PC-9 (cell line): ENCODE measurements at regions not wholly inside any gene's neighbourhood (a gene's known extent, or its start where the extent isn't known, plus 50 kb on each side); places are given as distances from the start of the nearest gene placed in this dataset.

Experiments used
- BruUV-seq: library from RNA; stranded (reverse); fragments of 400-500 nt; replicated peaks from 2 replicates; lab custom pipeline; 2021; lab: Mats Ljungman, UMichigan
- CTCF ChIA-PET: fragments of 300-600 bp; sonication (Branson Sonifier 250); formaldehyde crosslinking; loops from one replicate; lab custom pipeline; 2022; ENCODE audit warnings: antibody characterized with exemption; lab: Charles Lee
- POLR2A ChIA-PET: fragments of 300-600 bp; sonication (Branson Sonifier 250); formaldehyde crosslinking; loops from one replicate; lab custom pipeline; 2022; ENCODE audit warnings: antibody characterized with exemption; ENCODE audit not compliant: unreplicated experiment; lab: Charles Lee
- DNase-seq, 2 experiments: peaks; one replicate each; pipeline versions ENCODE4 v3.0.0 to v3.0.0-alpha.2; 2015 to 2022; ENCODE audit warnings: mixed read lengths in 1 of 2
- H2AFZ ChIP-seq: fragments of 200-600 bp; sonication (generic); 2 replicates; pipeline ENCODE4 v1.8.1; 2017; ENCODE audit warnings: antibody characterized with exemption
- H3F3A ChIP-seq: fragments of 200-600 bp; sonication (generic); 2 replicates; pipeline ENCODE4 v1.8.1; 2017; ENCODE audit warnings: antibody characterized with exemption, mild to moderate bottlenecking, low read depth; ENCODE audit not compliant: insufficient read depth
- H3K27ac ChIP-seq: fragments of 200-600 bp; sonication (generic); 2 replicates; pipeline ENCODE4 v1.6.1; 2016; ENCODE audit warnings: mixed run types
- H3K27me3 ChIP-seq: fragments of 200-600 bp; sonication (generic); 2 replicates; pipeline ENCODE4 v1.6.1; 2016; ENCODE audit warnings: low read depth, mixed run types; ENCODE audit not compliant: insufficient read depth
- H3K36me3 ChIP-seq: fragments of 200-600 bp; sonication (generic); 2 replicates; pipeline ENCODE4 v1.6.1; 2016; ENCODE audit warnings: low read depth, mixed run types
- H3K4me1 ChIP-seq: fragments of 200-600 bp; sonication (generic); replicated peaks from 2 replicates; pipeline ENCODE4 v1.6.1; 2016; ENCODE audit warnings: mixed run types; ENCODE audit not compliant: insufficient read depth
- H3K4me2 ChIP-seq: fragments of 200-600 bp; sonication (generic); 2 replicates; pipeline ENCODE4 v1.6.1; 2017; ENCODE audit warnings: mixed run types
- H3K4me3 ChIP-seq: fragments of 200-600 bp; sonication (generic); 2 replicates; pipeline ENCODE4 v1.6.1; 2016; ENCODE audit warnings: mixed run types
- H3K79me2 ChIP-seq: fragments of 200-600 bp; sonication (generic); 2 replicates; pipeline ENCODE4 v1.6.1; 2017; ENCODE audit warnings: low read depth, mixed run types
- H3K9me2 ChIP-seq: fragments of 200-600 bp; sonication (generic); 2 replicates; pipeline ENCODE4 v1.8.1; 2017; ENCODE audit warnings: mild to moderate bottlenecking; ENCODE audit not compliant: insufficient read depth
- H3K9me3 ChIP-seq: fragments of 200-600 bp; sonication (generic); 2 replicates; pipeline ENCODE4 v1.8.1; 2016; ENCODE audit warnings: low read depth; ENCODE audit not compliant: insufficient read depth
- H4K20me1 ChIP-seq: fragments of 200-600 bp; sonication (generic); 2 replicates; pipeline ENCODE4 v1.8.1; 2017; ENCODE audit not compliant: insufficient read depth
- CTCF ChIP-seq: fragments of 200-600 bp; sonication (generic); conservative IDR thresholded peaks from 2 replicates; pipeline ENCODE4 v1.6.1; 2017; ENCODE audit warnings: mixed run types, antibody characterized with exemption, mild to moderate bottlenecking, moderate library complexity
- EZH2 ChIP-seq: fragments of 200-600 bp; sonication (generic); IDR thresholded peaks from 2 replicates; pipeline ENCODE4 v1.8.0; 2017; ENCODE audit warnings: antibody characterized with exemption, low read depth
- intact Hi-C: fragments of 100-400 bp; cut with micrococcal nuclease; formaldehyde crosslinking; loops from one replicate; pipeline ENCODE4 v1.10.0; 2022; ENCODE audit not compliant: unreplicated experiment

DNA sequence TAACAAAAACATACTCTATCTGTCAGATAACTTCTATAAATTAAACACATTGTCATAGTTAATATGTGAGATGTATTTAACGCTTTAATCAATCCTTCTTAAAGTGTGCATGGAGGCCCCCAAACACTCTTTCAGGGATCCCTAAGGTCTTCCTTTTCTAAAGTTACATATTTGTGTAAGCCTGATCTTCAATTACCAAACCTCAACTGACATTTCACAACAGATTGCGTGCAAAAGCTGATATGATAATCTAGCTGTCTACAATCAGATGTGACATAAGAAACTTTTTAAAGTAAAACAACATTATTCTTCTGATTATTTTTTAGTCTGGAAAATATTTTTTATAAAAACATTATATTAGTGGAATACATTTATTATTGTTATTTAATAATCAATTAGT, 1850.4 kb downstream of the OLFM4 start:
- Histone ChIP-seq H3K36me3 (no peaks in the 10 kb centered on the region), H3K9me3 (peaks cover 3% of the 10 kb centered on the region; the same call in 1 of the 2 replicates), H3K27me3 (no peaks in the 10 kb centered on the region), H3K4me1 (no peaks in the 10 kb centered on the region), H4K20me1 (no peaks in the 10 kb centered on the region), H2AFZ (no peak overlapping the region), H3K27ac (no peak overlapping the region), H3K4me3 (no peak overlapping the region), H3K9me2 (no peaks in the 10 kb centered on the region), H3K79me2 (no peaks in the 10 kb centered on the region), H3K4me2 (no peak overlapping the region), H3F3A (no peaks in the 10 kb centered on the region)
- ChIA-PET POLR2A (no interaction called here), CTCF (no interaction called here)
- DNase-seq, result no peak
- no TSS peak for BruUV-seq
- intact Hi-C loops, result no loop called here
- no peak for TF ChIP-seq EZH2
- no peak for TF ChIP-seq CTCF

- H3K4me2 ChIP-seq, result no peak overlapping the region
- H3K27me3 ChIP-seq, result no peaks in the 10 kb centered on the region
- H2AFZ ChIP-seq, result no peak overlapping the region
- H4K20me1 ChIP-seq, result no peaks in the 10 kb centered on the region
- H3K4me1 ChIP-seq, result no peaks in the 10 kb centered on the region
- no peaks in the 10 kb centered on the region for H3K79me2 ChIP-seq
- no peak overlapping the region for H3K4me3 ChIP-seq
- H3K36me3 ChIP-seq, result no peaks in the 10 kb centered on the region
- H3K9me3 ChIP-seq, result peaks cover 3% of the 10 kb centered on the region; the same call in 1 of the 2 replicates
- BruUV-seq, result no TSS peak
- no peaks in the 10 kb centered on the region for H3F3A ChIP-seq
- intact Hi-C loops, result no loop called here
- H3K27ac ChIP-seq, result no peak overlapping the region
- no peaks in the 10 kb centered on the region for H3K9me2 ChIP-seq
- ChIA-PET POLR2A (no interaction called here), CTCF (no interaction called here)
- DNase-seq, result no peak
- TF ChIP-seq EZH2 (no peak), CTCF (no peak)
These were observed 1856.1 kb downstream of the OLFM4 start for GRCh38 chr13:54884682-54885081.

DNA sequence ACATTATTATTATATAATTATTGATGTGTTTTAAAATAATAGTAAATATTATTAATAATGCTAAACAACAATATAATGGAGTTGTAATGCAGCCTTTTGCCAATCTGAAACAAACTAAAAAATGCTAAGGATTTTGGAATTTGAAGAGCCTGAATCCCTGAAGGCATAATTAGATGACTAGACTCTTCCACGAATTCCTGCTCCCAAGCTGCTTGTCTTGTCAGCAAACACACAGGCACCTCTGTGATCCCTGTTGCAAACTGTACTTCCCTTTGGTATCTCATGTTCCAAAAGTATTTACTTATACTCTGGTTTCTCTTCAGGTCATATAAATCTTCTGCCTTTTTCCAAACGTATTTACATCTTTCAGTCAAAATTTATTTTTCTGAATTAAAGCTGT, 1862.4 kb downstream of the OLFM4 start:
- H3K4me3 ChIP-seq, result no peak overlapping the region
- no peak for TF ChIP-seq EZH2
- TF ChIP-seq CTCF, result no peak
- DNase-seq, result no peak
- ChIA-PET CTCF (no interaction called here), POLR2A (no interaction called here)
- H3F3A ChIP-seq, result no peaks in the 10 kb centered on the region
- H4K20me1 ChIP-seq, result no peaks in the 10 kb centered on the region
- H2AFZ ChIP-seq, result no peak overlapping the region
- no peaks in the 10 kb centered on the region for H3K27me3 ChIP-seq
- no peaks in the 10 kb centered on the region for H3K4me1 ChIP-seq
- BruUV-seq, result no TSS peak
- H3K9me2 ChIP-seq, result no peaks in the 10 kb centered on the region
- H3K4me2 ChIP-seq, result no peak overlapping the region
- no peak overlapping the region for H3K27ac ChIP-seq
- no peaks in the 10 kb centered on the region for H3K79me2 ChIP-seq
- H3K36me3 ChIP-seq, result no peaks in the 10 kb centered on the region
- no peaks in the 10 kb centered on the region for H3K9me3 ChIP-seq
- intact Hi-C loops, result no loop called here
